ENCODE measurements at regions not wholly inside any gene's neighbourhood (a gene's known extent, or its start where the extent isn't known, plus 50 kb on each side); places are given as distances from the start of the nearest gene placed in this dataset.

GRCh38 chr14:65249471-65250161 lies 147.3 kb upstream of the MAX start:
- no peak for DNase-seq
- H3K4me3 ChIP-seq (ENCODE audit: low read depth, low read length): no peak overlapping the region
- no peaks in the 10 kb centered on the region for H3K36me3 ChIP-seq
- H3K27me3 ChIP-seq (ENCODE audit: insufficient read depth, low read depth, severe bottlenecking): no peaks in the 10 kb centered on the region
- no peak for TF ChIP-seq CTCF (IDR thresholded peaks at IDR 0.05; ENCODE audit: low read depth, low read length)
- no peaks in the 10 kb centered on the region for H3K9me3 ChIP-seq (ENCODE audit: severe bottlenecking)
- no peak overlapping the region for H3K27ac ChIP-seq

- TF ChIP-seq CTCF (IDR thresholded peaks at IDR 0.05; ENCODE audit: low read depth, low read length): no peak
- H3K36me3 ChIP-seq: no peaks in the 10 kb centered on the region
- H3K9me3 ChIP-seq (ENCODE audit: severe bottlenecking): no peaks in the 10 kb centered on the region
- no peak for DNase-seq
- no peak overlapping the region for H3K4me3 ChIP-seq (ENCODE audit: low read depth, low read length)
- H3K27me3 ChIP-seq (ENCODE audit: insufficient read depth, low read depth, severe bottlenecking): no peaks in the 10 kb centered on the region
- no peak overlapping the region for H3K27ac ChIP-seq
Measured at GRCh38 chr14:65250162-65250495, 147.8 kb upstream of the MAX start.

GRCh38 chr14:65251213-65251612 lies 148.9 kb upstream of the MAX start:
- no peaks in the 10 kb centered on the region for H3K36me3 ChIP-seq

GRCh38 chr14:65252482-65253255 lies 150.4 kb upstream of the MAX start:
- no peak overlapping the region for H3K27ac ChIP-seq
- H3K9me3 ChIP-seq (ENCODE audit: severe bottlenecking): no peaks in the 10 kb centered on the region
- no peaks in the 10 kb centered on the region for H3K27me3 ChIP-seq (ENCODE audit: insufficient read depth, low read depth, severe bottlenecking)
- no peak overlapping the region for H3K4me3 ChIP-seq (ENCODE audit: low read depth, low read length)
- no peak for TF ChIP-seq CTCF (IDR thresholded peaks at IDR 0.05; ENCODE audit: low read depth, low read length)
- H3K36me3 ChIP-seq: no peaks in the 10 kb centered on the region
- no peak for DNase-seq

More at GRCh38 chr14:65251213-65251612, 148.9 kb upstream of the MAX start:
- Histone ChIP-seq H3K9me3 (ENCODE audit: severe bottlenecking) (no peaks in the 10 kb centered on the region), H3K27ac (no peak overlapping the region), H3K4me3 (ENCODE audit: low read depth, low read length) (no peak overlapping the region), H3K27me3 (ENCODE audit: insufficient read depth, low read depth, severe bottlenecking) (no peaks in the 10 kb centered on the region)
- DNase-seq: no peak
- no peak for TF ChIP-seq CTCF (IDR thresholded peaks at IDR 0.05; ENCODE audit: low read depth, low read length)

GRCh38 chr14:65255029-65255545 lies 152.8 kb upstream of the MAX start:
- no peak overlapping the region for H3K27ac ChIP-seq
- no peaks in the 10 kb centered on the region for H3K36me3 ChIP-seq
- no peaks in the 10 kb centered on the region for H3K27me3 ChIP-seq (ENCODE audit: insufficient read depth, low read depth, severe bottlenecking)
- TF ChIP-seq CTCF (IDR thresholded peaks at IDR 0.05; ENCODE audit: low read depth, low read length): no peak
- no peaks in the 10 kb centered on the region for H3K9me3 ChIP-seq (ENCODE audit: severe bottlenecking)
- H3K4me3 ChIP-seq (ENCODE audit: low read depth, low read length): no peak overlapping the region
- no peak for DNase-seq

All from WERI-Rb-1 (cell line).